CD4-positive, alpha-beta T cell (primary cell): ENCODE measurements at regions not wholly inside any gene's neighbourhood (a gene's known extent, or its start where the extent isn't known, plus 50 kb on each side); places are given as distances from the start of the nearest gene placed in this dataset.

Source experiments
- ATAC-seq: fragments of 200-7000 bp; cut with Tn5 transposase; one replicate; pipeline ENCODE4 v1.10.0; 2022; ENCODE audit warnings: mild to moderate bottlenecking; ENCODE audit not compliant: poor library complexity
- CTCF ChIA-PET: fragments of 350-600 bp; sonication (Branson Sonifier 250); formaldehyde crosslinking; loops from one replicate; lab custom pipeline; 2021; ENCODE audit warnings: antibody characterized with exemption, inconsistent platforms; lab: Charles Lee
- POLR2A ChIA-PET: fragments of 350-600 bp; sonication (Branson Sonifier 250); formaldehyde crosslinking; loops from one replicate; lab custom pipeline; 2021; ENCODE audit warnings: antibody characterized with exemption, inconsistent platforms; lab: Charles Lee
- DNase-seq, 14 experiments: peaks; one replicate each; pipeline ENCODE4 v3.0.0-alpha.2; 2013 to 2020; ENCODE audit warnings: mixed read lengths in 2 of 14
- H3K27ac ChIP-seq, 2 donors: one replicate each; pipeline versions ENCODE4 v1.5.1 to v1.7.0; 2013; ENCODE audit warnings: low read length in 2 of 2, low read depth in 1 of 2, mild to moderate bottlenecking in 1 of 2
- H3K27me3 ChIP-seq, 2 experiments: 1 replicate in 1 of 2; 2 replicates in 1 of 2; pipeline versions ENCODE4 v1.6.1 to v1.7.0; 2013; ENCODE audit warnings: low read length in 2 of 2, control low read depth in 1 of 2, mild to moderate bottlenecking in 1 of 2, moderate library complexity in 1 of 2; ENCODE audit not compliant: insufficient read depth in 2 of 2, control insufficient read depth in 1 of 2
- H3K36me3 ChIP-seq: one replicate; pipeline ENCODE4 v1.6.1; 2013; ENCODE audit warnings: low read length, control low read depth; ENCODE audit not compliant: insufficient read depth
- H3K4me1 ChIP-seq: one replicate; pipeline ENCODE4 v1.6.1; 2013; ENCODE audit warnings: low read length, control low read depth; ENCODE audit not compliant: insufficient read depth
- H3K4me3 ChIP-seq: one replicate; pipeline ENCODE4 v1.5.1; 2013; ENCODE audit warnings: mild to moderate bottlenecking, low read length, moderate library complexity
- H3K9me3 ChIP-seq, 2 experiments: 1 replicate in 1 of 2; 2 replicates in 1 of 2; pipeline versions ENCODE4 v1.6.1 to v1.7.0; 2013; ENCODE audit warnings: low read length in 2 of 2, mild to moderate bottlenecking in 2 of 2, control low read depth in 1 of 2, moderate library complexity in 1 of 2; ENCODE audit not compliant: control insufficient read depth in 1 of 2, insufficient read depth in 1 of 2
- H3K27ac Mint-ChIP-seq: one replicate; pipeline ENCODE4 v1.8.0; 2020; ENCODE audit warnings: mixed read lengths
- H3K27me3 Mint-ChIP-seq: one replicate; pipeline ENCODE4 v1.8.0; 2021; ENCODE audit warnings: mixed read lengths
- H3K36me3 Mint-ChIP-seq: one replicate; pipeline ENCODE4 v1.8.0; 2021; ENCODE audit warnings: low read depth, mixed read lengths
- H3K4me1 Mint-ChIP-seq: one replicate; pipeline ENCODE4 v1.8.0; 2021; ENCODE audit warnings: low read depth, mixed read lengths
- H3K4me3 Mint-ChIP-seq: one replicate; pipeline ENCODE4 v1.8.0; 2020; ENCODE audit warnings: mild to moderate bottlenecking, mixed read lengths
- H3K9me3 Mint-ChIP-seq: one replicate; pipeline ENCODE4 v1.8.0; 2020; ENCODE audit warnings: mixed read lengths
- CTCF ChIP-seq: fragments of 200-600 bp; IDR thresholded peaks from one replicate; pipeline ENCODE4 v1.8.0; 2022; ENCODE audit warnings: antibody characterized with exemption, mild to moderate bottlenecking
- intact Hi-C, 2 experiments: fragments of 100-400 bp; cut with DNase I in 1 of 2; cut with micrococcal nuclease in 1 of 2; formaldehyde crosslinking; loops; one replicate each; pipeline versions ENCODE4 v1.15.1 to v1.9.0; 2023 to 2025; cut with DNase I, micrococcal nuclease

- DNase-seq, result no peak
- CTCF ChIA-PET, result no interaction called here
- intact Hi-C loops, result no loop called here
These were observed 312.6 kb downstream of the SFMBT2 start for GRCh38 chr10:7098160-7098762.

GRCh38 chr10:7094781-7095180 lies 316.1 kb downstream of the SFMBT2 start:
- Histone ChIP-seq H3K4me1 (no peaks in the 10 kb centered on the region), H3K4me3 (no peak overlapping the region), H3K27me3 (no peaks in the 10 kb centered on the region), H3K9me3 (no peaks in the 10 kb centered on the region), H3K27ac (no peak overlapping the region), H3K36me3 (no peaks in the 10 kb centered on the region)
- CTCF ChIA-PET, result no interaction called here
- TF ChIP-seq CTCF, result no peak
- no peak overlapping the region for H3K4me3 Mint-ChIP-seq
- no peak overlapping the region for H3K27ac Mint-ChIP-seq
- H3K9me3 Mint-ChIP-seq, result no peaks in the 10 kb centered on the region
- no peaks in the 10 kb centered on the region for H3K36me3 Mint-ChIP-seq
- no peaks in the 10 kb centered on the region for H3K27me3 Mint-ChIP-seq
- POLR2A ChIA-PET, result no interaction called here
- DNase-seq, result no peak
- ATAC-seq, result no peak
- H3K4me1 Mint-ChIP-seq, result no peaks in the 10 kb centered on the region
- intact Hi-C loops, result no loop called here

More at GRCh38 chr10:7098160-7098762, 312.6 kb downstream of the SFMBT2 start:
- no peak for ATAC-seq
- POLR2A ChIA-PET, result no interaction called here
- Mint-ChIP-seq H3K27me3 (no peaks in the 10 kb centered on the region), H3K4me1 (no peaks in the 10 kb centered on the region), H3K27ac (no peak overlapping the region), H3K36me3 (no peaks in the 10 kb centered on the region), H3K9me3 (no peaks in the 10 kb centered on the region), H3K4me3 (no peak overlapping the region)
- no peaks in the 10 kb centered on the region for H3K36me3 ChIP-seq
- no peak overlapping the region for H3K4me3 ChIP-seq
- no peak overlapping the region for H3K27ac ChIP-seq
- no peaks in the 10 kb centered on the region for H3K9me3 ChIP-seq
- TF ChIP-seq CTCF, result no peak
- H3K27me3 ChIP-seq, result no peaks in the 10 kb centered on the region
- no peaks in the 10 kb centered on the region for H3K4me1 ChIP-seq

- H3K4me1 ChIP-seq, result no peaks in the 10 kb centered on the region
- Mint-ChIP-seq H3K36me3 (no peaks in the 10 kb centered on the region), H3K4me1 (no peaks in the 10 kb centered on the region), H3K27me3 (no peaks in the 10 kb centered on the region), H3K27ac (no peak overlapping the region), H3K4me3 (no peak overlapping the region), H3K9me3 (no peaks in the 10 kb centered on the region)
- H3K27ac ChIP-seq, result no peak overlapping the region
- no peak overlapping the region for H3K4me3 ChIP-seq
- no peak for TF ChIP-seq CTCF
- H3K9me3 ChIP-seq, result no peaks in the 10 kb centered on the region
- DNase-seq (no peak), ATAC-seq (no peak)
- no peaks in the 10 kb centered on the region for H3K27me3 ChIP-seq
- intact Hi-C loops, result no loop called here
- CTCF ChIA-PET, result no interaction called here
- POLR2A ChIA-PET, result no interaction called here
- H3K36me3 ChIP-seq, result no peaks in the 10 kb centered on the region
These were observed 317.5 kb downstream of the SFMBT2 start for GRCh38 chr10:7093368-7093767.
